ENCODE measurements at regions not wholly inside any gene's neighbourhood (a gene's known extent, or its start where the extent isn't known, plus 50 kb on each side); places are given as distances from the start of the nearest gene placed in this dataset.
A peak's percentile ranks its signal among the peaks of the same experiment; 100 is the strongest.

GRCh38 chr1:168470901-168471431, 72.8 kb downstream of the XCL2 start:
- Histone ChIP-seq H2BK15ac (ENCODE audit: low read depth, low read length) (no peak overlapping the region), H3K9me3 (ENCODE audit: control insufficient read depth, insufficient read depth, low read length) (peaks cover 3% of the 10 kb centered on the region; the same call in 1 of the 2 replicates), H2BK20ac (ENCODE audit: low read depth, low read length) (no peak overlapping the region), H3K36me3 (ENCODE audit: control insufficient read depth, insufficient read depth, low read length) (no peaks in the 10 kb centered on the region), H2AK9ac (replicated peaks; ENCODE audit: low read depth, low read length, poor library complexity) (no peak overlapping the region), H3K27me3 (ENCODE audit: control insufficient read depth, insufficient read depth, low read length) (no peaks in the 10 kb centered on the region), H2BK120ac (ENCODE audit: low read depth, low read length) (peak overlapping the region; percentile 58; the same call in 1 of the 2 replicates), H3K9me1 (ENCODE audit: insufficient read depth, low read length) (no peaks in the 10 kb centered on the region), H3K14ac (replicated peaks; ENCODE audit: low read depth, low read length) (no peak overlapping the region), H3K4me3 (ENCODE audit: insufficient read depth, low read depth, low read length) (no peak overlapping the region), H3K23ac (ENCODE audit: low read depth, low read length) (no peak overlapping the region), H3K79me1 (ENCODE audit: low read depth in 1 of 2, low read length in 2 of 2) (no peaks in the 10 kb centered on the region), H3K56ac (ENCODE audit: extremely low read depth, insufficient read depth, low read length) (no peak overlapping the region), H4K20me1 (ENCODE audit: insufficient read depth, low read length) (no peaks in the 10 kb centered on the region), H2AK5ac (ENCODE audit: low read depth, low read length) (no peak overlapping the region), H4K5ac (ENCODE audit: low read depth, low read length) (peak overlapping the region; percentile 68; the same call in 1 of the 2 replicates), H2BK5ac (ENCODE audit: low read depth, low read length, poor library complexity, severe bottlenecking) (peak overlapping the region; percentile 80), H4K91ac (ENCODE audit: insufficient read depth, low read depth, low read length) (no peak overlapping the region), H3K4me2 (ENCODE audit: low read depth, low read length) (peak overlapping the region; percentile 78; the same call in 1 of the 2 replicates), H3K4me1 (ENCODE audit: control insufficient read depth, insufficient read depth, low read length) (peaks cover 2% of the 10 kb centered on the region), H3K9ac (ENCODE audit: low read depth, low read length) (peak overlapping the region; percentile 23; the same call in 1 of the 2 replicates), H3K4ac (ENCODE audit: low read depth, low read length) (no peak overlapping the region), H2AFZ (replicated peaks; ENCODE audit: low read length, poor library complexity) (no peak overlapping the region), H4K8ac (ENCODE audit: low read depth in 2 of 2, low read length in 2 of 2) (peak overlapping the region in 1 of 2 experiments; percentile 10; a peak in 1 of 4 replicates), H3K27ac (ENCODE audit: insufficient read depth, low read length) (no peak overlapping the region), H3K18ac (ENCODE audit: low read depth, low read length) (peak overlapping the region; percentile 70; the same call in 1 of the 2 replicates)
- ATAC-seq (ENCODE audit: low read depth) (peak; percentile 92), DNase-seq (peak; percentile 88)
- in situ Hi-C loops (cut with MboI; ENCODE audit: low sequenced_read_pairs) (no loop called here), intact Hi-C loops (cut with micrococcal nuclease) (loop anchor here (2.0 kb wide), 1 partner anchor 28 kb away; no protein-coding TSS in a partner anchor), dilution Hi-C loops (cut with HindIII; ENCODE audit: low sequenced_read_pairs, unreplicated experiment) (no loop called here)
- no TSS peak for BruUV-seq (replicated peaks)
- ChIA-PET CTCF (interaction anchor here (0.6 to 1.2 kb wide), 3 partner anchors 35 to 469 kb away, joined by 3 read pairs; no protein-coding TSS in a partner anchor), POLR2A (ENCODE audit: unreplicated experiment) (no interaction called here)
- TF ChIP-seq RFX5 (IDR thresholded peaks at IDR 0.05; ENCODE audit: low read depth, low read length) (no peak), MAFK (IDR thresholded peaks at IDR 0.05; ENCODE audit: low read depth, low read length) (no peak), USF2 (IDR thresholded peaks at IDR 0.05; ENCODE audit: low read depth, low read length) (no peak), SMC3 (IDR thresholded peaks at IDR 0.05; ENCODE audit: low read depth, low read length) (no peak), ELK1 (IDR thresholded peaks at IDR 0.05; ENCODE audit: borderline replicate concordance, low read depth, low read length) (no peak), CEBPB (IDR thresholded peaks at IDR 0.05; ENCODE audit: low read depth, low read length) (no peak), CTCF (conservative IDR thresholded peaks at IDR 0.05; ENCODE audit: low read depth, low read length) (no peak), FOS (IDR thresholded peaks at IDR 0.05; ENCODE audit: low read depth, low read length) (peak; percentile 73; the same call in 1 of the 2 replicates)
- WGBS, 2 experiments (ENCODE audit: extremely low coverage in 2 of 2, insufficient read length in 1 of 2), result no CpG with 5 or more reads among the region's 1 CpG
